AG09319 (cell line): ENCODE measurements at regions not wholly inside any gene's neighbourhood (a gene's known extent, or its start where the extent isn't known, plus 50 kb on each side); places are given as distances from the start of the nearest gene placed in this dataset.
A peak's percentile ranks its signal among the peaks of the same experiment; 100 is the strongest.

ENCODE experiments used
- DNase-seq: peaks from one replicate; pipeline ENCODE4 v3.0.0-alpha.2; 2010; ENCODE audit warnings: low read depth; ENCODE audit errors: extremely low read depth
- CTCF ChIP-seq: IDR thresholded peaks from 2 replicates; pipeline ENCODE4 v1.5.1; 2011; ENCODE audit warnings: low read depth, mild to moderate bottlenecking, inconsistent platforms, low read length, moderate library complexity

GRCh38 chr22:27507111-27507611 lies 294.4 kb downstream of the MN1 start:
- DNase-seq: no peak
- TF ChIP-seq CTCF: no peak

GRCh38 chr22:27507935-27508526 lies 293.5 kb downstream of the MN1 start:
- TF ChIP-seq CTCF: no peak
- no peak for DNase-seq

GRCh38 chr22:27509132-27509920 lies 292.2 kb downstream of the MN1 start:
- no peak for TF ChIP-seq CTCF
- DNase-seq: no peak

- DNase-seq: no peak
- TF ChIP-seq CTCF: no peak
Observed at GRCh38 chr22:27510024-27510423, 291.5 kb downstream of the MN1 start.

GRCh38 chr22:27512283-27512761 lies 289.2 kb downstream of the MN1 start:
- peak; percentile 74 for DNase-seq
- no peak for TF ChIP-seq CTCF

- TF ChIP-seq CTCF: no peak
- no peak for DNase-seq
Observed at GRCh38 chr22:27513021-27513420, 288.5 kb downstream of the MN1 start.
